HG02943 (cell line): ENCODE measurements at regions not wholly inside any gene's neighbourhood (a gene's known extent, or its start where the extent isn't known, plus 50 kb on each side); places are given as distances from the start of the nearest gene placed in this dataset.

Experiments
- ATAC-seq: cut with Tn5 transposase; IDR thresholded peaks from one replicate; pipeline ENCODE4 v1.9.1; 2021; ENCODE audit warnings: mild to moderate bottlenecking, low read depth, moderate library complexity; ENCODE audit not compliant: unreplicated experiment

DNA sequence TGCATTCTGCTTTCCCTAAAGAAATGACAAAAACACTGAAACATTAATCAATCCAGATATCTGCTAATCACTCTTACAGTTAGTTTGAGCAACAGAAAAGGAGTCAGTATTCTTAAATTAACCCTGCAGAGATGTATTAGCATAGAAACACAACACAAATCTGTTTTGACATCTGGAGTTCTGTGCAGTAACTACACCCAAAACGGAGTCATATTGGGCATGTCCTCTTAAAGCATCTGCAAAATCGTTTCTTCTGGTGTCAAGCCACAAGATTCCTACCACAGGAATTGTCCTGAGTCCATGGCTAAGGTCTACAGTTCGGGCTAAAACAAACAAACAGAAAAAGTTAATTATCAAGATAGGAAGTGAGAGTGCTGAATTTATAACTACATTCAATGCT is 332.1 kb upstream of the PKN2 start:
- no peak for ATAC-seq

DNA sequence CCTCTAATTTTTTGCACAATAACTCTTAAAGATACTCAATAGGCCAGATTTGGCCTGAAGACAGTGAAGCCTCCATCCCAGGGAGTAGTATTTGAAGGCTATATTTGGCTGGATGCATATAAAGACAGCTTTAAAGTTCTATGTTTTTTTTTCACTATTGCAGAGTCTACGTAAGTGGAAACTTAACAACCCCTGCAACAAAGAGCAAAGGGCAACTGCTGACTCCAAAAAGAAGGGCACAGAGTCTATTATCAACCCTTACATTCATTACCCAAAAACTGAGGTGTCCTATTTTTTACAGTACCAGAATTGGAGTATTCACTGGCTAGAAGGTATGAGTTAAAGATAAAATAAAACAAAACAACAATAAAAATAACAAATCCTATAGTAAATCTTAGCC is 329.8 kb upstream of the PKN2 start:
- no peak for ATAC-seq

DNA sequence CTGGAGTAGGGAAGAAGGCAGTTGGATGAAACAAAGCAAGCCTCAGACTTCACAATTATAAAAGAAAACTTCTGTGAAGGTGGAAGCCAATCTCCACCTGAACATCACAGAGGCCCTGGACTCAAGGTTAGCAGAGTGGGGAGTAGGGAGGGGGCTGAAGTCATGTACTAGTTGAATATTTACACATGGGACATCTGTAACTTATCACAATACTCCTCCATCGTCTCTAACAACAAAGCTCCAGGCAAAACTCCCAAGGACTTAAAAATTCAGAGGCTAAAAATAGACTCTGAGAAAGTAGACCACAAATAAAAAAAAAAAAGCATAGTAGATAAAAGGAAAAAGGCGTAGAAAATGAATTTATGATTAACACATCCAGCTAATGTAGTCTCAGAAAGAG is 326.3 kb upstream of the PKN2 start:
- no peak for ATAC-seq

DNA sequence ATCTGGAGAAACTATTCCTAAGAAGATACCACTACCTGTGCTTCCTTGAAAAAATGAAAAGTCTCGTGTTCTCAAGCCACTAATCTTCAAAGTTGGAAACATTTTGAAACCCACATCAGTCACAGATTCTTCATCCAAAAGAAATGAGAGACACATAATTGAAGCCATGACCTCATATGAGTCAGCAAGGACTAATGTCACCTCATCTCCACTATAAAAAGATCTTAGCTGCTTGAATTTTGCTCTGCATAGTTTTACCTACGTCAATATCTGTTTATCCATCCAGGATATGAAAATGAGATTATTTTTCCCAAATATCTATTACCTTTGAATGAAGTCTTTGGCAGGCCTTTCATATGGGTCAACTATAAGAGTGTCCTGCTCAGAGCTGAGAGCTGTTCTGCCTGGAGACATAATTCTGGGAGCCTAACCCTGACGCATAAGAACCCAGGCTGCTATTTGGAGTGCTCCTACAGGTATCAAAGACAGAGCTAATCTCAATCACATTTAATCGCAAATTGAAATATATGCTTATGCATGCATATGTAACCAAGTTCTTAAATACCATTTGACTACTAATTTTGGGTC is 312.5 kb upstream of the PKN2 start:
- ATAC-seq, result no peak

DNA sequence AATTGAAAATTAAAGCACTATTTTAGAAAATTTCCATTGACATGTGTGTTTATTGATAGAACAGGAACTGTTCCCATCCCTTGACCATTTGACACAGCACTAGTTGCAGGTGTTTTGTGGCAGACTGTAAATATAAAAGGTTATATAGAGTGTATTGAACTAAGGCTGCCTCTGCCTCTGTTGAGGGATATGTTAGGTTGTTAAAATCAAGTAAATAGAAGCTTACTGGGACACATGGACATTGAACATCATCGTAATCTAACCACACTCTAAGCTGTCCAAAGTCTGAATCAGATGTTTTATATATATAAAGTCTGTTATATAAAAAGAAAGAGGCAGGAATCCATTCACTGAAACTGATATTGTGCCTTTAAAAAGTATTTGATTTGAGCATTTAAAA is 308.1 kb upstream of the PKN2 start:
- ATAC-seq, result no peak

DNA sequence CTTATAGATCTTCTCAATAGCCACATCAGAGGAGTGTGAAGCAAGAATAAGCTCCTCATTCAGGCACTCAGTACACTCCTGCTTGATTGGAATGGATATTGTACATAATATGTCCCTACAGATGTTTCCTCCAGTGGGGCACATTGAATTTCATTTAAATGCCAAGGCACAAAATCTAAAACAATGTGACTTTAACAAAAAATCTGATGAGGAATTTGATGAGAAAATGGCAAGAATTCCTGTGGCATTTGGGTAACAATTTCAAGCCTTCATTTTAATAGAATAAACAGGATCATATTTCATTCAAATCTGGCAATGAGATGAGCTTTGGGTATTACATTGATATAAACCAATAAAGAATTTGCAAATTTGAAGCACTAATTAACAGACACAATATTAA is 307.7 kb upstream of the PKN2 start:
- ATAC-seq, result no peak

DNA sequence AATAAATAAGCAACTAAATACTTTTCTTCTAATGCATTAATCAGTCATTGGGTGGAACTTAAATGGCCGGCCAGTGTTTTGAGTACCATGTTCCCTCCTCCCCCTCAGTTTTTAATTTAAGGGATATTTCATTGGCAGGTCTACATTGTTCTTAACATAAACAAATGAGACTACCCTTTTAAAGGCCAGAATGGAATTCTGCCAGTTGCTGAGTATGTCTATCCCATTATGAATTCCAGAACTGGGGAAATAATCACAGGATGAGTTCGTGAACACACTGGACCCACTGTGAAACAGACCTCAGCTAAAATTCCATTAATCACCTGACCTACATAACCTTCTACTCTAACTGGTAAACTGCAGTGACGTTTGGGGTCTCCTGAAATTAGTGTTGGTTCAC is 305.5 kb upstream of the PKN2 start:
- ATAC-seq, result no peak

DNA sequence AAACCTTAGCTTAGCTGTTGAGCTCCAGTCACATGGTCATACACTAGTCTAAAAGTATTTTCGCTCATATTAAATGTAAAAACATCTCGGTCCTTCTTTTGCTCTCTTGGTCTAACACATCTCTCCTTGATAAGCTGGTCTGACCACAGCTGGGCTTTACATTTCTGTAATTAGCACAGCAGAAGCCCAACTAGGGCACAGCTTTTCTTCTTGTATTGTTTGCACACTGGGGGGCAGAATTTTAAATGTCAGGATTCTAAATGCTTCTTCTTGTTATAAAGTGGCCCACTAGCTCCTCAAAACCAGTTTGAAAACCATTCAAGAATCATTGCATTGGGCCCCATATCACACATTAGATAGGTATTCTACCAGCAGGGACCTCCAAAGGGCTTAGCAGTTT is 289.1 kb upstream of the PKN2 start:
- ATAC-seq, result no peak

DNA sequence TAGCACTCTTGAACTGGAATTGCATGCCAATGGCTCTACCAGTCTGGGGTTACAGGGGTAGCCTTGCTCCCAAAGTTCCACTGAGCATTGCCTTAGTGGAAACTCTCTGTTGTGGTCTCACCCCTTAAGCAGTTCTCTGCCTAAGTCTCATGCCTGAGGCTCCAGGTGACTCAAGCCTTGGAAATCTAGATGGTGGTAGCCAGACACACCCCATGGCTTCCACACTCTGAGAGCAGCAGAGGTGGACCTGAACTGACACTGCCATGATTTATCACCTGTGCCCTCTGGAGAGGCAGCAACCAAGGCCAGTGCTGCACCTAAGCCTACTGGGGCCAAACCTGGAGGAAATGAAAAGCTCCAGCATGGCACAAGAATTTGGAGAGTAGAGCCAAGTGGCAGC is 285.7 kb upstream of the PKN2 start:
- ATAC-seq, result no peak

DNA sequence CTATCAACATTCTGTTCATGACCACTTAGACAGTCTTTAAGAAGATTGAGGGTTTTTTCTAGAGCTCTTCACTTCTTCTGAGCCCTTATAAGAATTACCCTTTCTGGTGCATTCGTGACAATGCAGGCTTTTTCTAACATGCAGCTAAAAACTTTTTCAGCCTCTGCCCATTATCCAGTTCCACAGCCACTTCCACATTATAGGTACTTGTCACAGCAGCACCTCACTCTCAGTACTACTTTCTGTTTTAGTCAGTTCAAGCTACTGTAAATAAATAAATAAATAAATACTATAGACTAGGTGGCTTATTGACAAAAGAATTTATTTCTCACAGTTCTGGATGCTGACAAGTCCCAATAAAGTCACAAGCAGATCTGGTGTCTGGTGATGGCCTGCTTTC is 284.4 kb upstream of the PKN2 start:
- no peak for ATAC-seq

DNA sequence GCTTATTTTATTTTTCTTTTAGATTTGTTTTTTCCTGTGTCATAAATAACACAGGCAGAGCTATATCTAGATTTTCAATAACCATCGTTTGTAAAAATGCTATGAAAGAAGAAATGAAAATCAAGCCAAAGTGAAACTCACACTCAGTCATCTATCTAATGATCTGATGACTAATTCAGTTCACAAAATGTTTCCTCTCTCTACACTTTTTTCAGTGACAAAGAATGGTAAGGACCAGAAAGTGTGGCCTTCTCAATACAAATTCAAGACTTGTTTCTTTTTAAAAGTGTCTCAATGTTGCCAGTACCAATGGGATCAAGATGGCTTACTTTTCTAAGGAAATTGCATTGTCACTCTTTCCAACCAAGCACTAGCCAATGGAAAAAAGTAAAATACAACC is 282.8 kb upstream of the PKN2 start:
- peak; percentile 52 for ATAC-seq

DNA sequence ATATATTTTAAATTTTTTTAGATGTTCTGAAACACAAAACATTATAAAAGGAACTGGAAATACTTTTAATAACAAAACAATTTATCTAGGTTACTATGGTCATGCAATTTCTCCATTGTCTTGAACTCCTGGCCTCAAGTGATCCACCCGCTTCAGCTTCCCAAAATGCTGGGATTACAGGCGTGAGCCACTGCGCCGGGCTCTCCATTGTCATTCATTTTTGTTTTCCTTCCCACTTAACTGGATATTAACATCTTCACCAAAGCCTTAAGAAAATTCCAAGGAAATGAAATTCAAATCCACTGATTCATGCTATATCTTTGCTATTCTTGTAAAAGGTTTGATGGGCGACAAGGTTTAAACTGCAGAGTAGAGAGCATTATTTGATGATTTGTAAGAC is 279.5 kb upstream of the PKN2 start:
- no peak for ATAC-seq

DNA sequence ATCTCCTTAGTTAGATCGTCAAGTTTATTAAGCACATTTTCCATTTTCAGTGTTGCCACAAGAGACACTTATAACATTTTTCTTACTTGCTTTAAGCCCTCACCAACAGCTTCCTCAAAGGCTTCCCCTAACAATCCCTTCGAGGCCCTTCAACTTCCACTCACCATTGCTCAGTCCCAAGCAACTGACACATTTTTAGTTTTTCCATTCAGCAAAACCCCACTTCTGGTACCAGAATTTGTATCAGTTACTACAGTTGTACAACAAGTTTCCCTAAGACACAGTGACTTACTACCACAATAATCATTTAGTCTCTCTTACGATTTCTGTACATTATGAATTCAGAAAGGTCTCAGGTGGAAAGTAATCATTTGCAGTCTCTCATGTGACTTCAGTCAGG is 276.8 kb upstream of the PKN2 start:
- no peak for ATAC-seq

DNA sequence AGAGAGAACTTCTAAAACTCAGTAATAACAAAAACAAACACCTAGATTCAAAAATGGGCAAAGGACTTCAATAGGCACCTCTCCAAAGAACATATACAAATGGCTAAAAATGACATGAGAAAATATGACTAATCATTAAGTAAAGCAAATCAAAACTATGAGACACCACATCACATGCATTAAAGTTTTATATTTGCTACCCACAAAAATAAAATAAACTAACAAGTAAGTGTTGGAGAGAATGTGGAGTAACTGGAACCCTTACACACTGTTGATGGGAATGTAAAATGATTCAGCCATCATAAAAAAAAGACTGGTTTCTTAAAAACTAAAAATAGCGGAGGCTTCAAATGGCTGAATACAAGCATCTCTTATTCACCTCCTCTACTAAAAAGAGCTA is 262.1 kb upstream of the PKN2 start:
- no peak for ATAC-seq

DNA sequence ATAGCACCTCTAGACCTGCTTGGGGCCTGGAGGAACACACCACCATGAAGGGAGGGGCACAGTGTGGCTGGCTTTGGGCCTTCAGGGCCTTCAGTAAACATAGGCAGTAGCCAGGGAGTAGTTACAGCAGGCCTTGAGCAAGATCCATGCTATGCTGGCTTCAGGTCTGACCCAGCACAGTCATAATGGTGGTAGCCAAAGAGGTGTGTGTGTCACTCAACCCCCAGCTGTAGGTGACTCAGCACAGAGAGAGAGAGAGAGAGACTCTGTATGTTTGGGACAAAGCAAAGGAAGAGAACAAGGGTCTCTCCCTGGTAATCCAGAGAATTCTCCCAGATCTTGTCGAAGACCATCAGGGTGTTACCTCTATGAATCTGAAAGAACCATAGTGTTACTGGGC is 250.5 kb upstream of the PKN2 start:
- no peak for ATAC-seq

DNA sequence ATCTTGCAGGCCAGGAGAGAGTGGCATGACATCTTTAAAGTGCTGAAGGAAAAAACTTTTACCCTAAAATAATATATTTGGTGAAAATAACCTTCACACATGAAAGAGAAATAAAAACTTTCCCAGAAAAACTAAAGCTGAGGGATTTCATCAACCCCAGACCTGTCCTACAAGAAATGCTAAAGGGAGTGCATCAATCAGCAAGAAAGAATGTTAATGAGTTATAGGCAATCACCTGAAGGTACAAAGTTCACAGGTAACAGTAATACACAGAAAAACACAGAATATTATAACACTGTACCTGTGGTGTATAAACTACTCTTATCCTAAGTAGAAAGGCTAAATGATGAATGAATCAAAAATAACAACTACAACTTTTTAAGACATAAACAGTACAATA is 249.2 kb upstream of the PKN2 start:
- ATAC-seq, result no peak

DNA sequence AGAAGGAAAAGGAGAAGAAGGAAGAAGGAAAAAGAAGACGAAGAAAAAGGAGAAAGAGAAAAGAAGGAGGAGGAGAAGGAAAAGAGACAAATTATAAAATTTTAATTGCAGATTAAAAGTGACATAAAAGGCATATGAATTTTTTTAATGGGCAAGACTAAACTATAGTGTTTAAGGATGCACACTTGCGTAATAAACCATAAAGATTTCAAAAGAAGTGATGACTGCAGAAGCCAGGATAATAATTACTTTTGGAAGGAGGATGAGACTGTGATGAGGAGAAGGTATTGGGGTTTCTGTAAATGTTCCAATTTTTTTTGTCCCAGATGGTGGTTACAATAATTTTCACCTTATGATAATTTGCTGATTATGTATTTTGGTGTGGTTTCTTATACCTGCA is 243.1 kb upstream of the PKN2 start:
- ATAC-seq, result no peak

DNA sequence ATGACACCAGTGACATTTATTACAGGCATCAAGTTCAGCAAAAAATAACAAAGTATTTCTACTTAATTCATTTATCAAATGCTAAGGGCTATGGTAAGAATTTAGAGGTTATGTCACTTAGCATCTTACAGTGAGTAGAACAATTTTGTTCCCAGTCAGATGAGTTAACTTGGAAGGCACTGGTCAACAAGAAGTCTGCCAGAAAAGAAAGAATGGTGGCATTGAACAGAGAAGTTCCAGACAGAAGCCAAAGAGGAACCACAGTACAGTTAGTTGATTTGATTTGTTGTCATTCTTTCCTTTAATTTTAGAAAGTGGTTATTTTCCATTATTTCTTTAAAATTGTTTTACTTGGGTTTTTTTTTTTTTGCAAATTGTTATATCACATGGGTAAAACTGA is 232.2 kb upstream of the PKN2 start:
- no peak for ATAC-seq

DNA sequence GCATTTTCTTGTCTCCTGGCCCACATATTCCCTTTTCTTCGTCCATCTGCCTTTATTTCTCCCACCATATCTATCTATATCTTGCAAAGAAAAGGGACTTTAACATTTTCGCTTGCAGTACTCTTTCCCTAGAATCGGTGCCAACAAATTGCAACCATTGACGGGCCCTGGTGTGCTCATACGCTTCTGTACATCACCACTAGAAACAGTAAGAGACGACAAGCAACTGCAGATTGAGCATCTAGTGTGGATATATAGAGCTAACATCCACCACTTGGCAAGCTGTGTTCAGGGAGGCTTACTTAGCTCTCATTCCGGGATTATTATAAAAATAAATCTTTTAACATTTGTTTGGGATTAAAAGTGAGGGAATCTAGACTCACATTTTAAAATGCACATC is 230.8 kb upstream of the PKN2 start:
- no peak for ATAC-seq

DNA sequence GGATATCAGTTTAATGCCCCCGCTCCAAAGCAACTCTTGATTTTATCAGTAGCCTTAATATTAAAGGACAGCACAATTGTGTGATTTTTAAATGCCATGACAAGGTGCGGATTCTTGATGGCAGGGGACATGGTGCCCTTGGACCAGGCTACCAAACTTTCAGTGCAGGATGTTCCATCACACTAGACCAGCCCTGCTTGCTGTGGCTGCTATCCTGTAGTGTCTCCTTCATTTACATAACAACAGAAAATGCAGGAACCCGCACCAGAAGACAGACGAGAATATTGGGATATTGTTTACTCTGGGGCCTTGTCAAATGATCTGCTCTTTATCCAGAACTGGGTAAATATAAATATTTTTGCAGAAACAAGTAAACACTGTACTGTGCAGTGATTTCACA is 229.3 kb upstream of the PKN2 start:
- ATAC-seq, result no peak

DNA sequence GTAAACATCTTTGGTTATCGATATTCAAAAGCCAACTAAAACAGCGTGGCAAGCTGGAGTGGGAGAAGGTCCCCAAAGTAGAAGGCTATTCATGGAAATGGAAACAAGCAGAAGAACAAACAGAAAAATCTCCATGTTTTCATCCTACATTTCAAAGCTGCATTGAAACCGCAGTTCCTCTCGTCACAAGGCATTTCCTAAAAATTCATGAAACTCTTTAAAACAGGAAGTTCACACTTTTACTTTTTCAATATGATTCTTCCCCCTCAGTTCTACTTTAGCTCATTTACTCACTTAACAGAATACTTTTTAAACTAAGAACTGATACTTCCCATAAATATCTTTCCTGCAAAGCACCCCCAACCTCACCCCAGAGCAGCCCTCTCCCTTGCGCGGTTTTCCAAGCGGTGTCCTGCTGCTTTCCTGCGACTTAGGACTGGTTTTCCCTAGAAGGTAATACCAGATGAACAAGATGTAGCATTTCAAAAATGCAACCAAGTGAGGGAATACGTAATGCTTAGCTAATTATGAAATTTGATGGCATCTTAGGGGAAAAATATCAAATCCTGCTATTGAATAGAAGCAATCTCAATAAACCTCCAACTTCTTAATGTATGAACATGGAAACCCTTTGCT is 228.3 kb upstream of the PKN2 start:
- ATAC-seq, result no peak

DNA sequence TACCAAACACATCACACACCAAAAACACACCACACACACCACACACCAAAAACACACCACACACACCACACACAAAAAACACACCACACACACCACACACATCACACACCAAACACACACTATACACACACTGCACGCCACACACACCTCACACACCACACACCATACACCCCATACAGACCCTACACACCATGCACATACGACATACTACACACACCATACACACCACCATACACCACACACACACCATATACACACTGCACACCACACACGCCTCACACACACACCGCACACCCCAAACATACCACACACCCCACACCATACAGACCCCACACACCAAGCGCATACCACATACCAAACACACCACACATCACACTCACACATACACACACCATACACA is 226.9 kb upstream of the PKN2 start:
- ATAC-seq, result no peak

DNA sequence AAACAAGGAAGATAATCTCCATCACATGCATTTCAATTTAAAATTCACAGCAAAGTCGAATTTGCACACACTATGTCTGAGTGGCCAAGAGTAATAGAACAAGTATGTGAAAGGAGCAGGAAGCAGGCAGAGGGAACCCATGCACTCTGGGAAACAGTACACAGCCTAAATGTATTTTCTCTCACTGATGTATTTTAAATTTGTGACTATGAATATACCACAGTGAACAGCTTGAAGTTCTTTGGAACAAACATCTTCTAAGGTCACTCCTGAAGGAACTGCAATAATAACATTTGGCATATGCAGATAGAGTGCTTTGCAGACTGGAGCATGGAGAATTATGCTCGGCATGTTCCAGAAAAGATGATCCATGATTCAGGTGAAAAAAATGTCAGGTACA is 223.1 kb upstream of the PKN2 start:
- no peak for ATAC-seq
